Hepatocyte (in vitro differentiated cells): ENCODE measurements at regions not wholly inside any gene's neighbourhood (a gene's known extent, or its start where the extent isn't known, plus 50 kb on each side); places are given as distances from the start of the nearest gene placed in this dataset.
"Not testable (repeated sequence)": the region's sequence is repeated elsewhere in the genome, so short reads cannot be mapped to it uniquely, and the experiment has no call there.

ENCODE experiments used
- EZH2 ChIP-seq: fragments of 200-600 bp; sonication (generic); IDR thresholded peaks from 2 replicates; pipeline ENCODE4 v1.6.1; 2016; ENCODE audit warnings: antibody characterized with exemption, mild to moderate bottlenecking, borderline replicate concordance
- EZH2phosphoT487 ChIP-seq: fragments of 200-600 bp; sonication (generic); IDR thresholded peaks from one replicate; pipeline ENCODE4 v1.6.1; 2018; ENCODE audit warnings: antibody characterized with exemption, mild to moderate bottlenecking, low read depth, moderate library complexity; ENCODE audit not compliant: unreplicated experiment, severe bottlenecking
- TF ChIP-seq, protein P1 (sequence below): fragments of 200-600 bp; sonication (generic); IDR thresholded peaks from 2 replicates; pipeline ENCODE4 v1.5.1; 2016; ENCODE audit warnings: antibody characterized with exemption, mild to moderate bottlenecking; ENCODE audit not compliant: poor library complexity

DNA sequence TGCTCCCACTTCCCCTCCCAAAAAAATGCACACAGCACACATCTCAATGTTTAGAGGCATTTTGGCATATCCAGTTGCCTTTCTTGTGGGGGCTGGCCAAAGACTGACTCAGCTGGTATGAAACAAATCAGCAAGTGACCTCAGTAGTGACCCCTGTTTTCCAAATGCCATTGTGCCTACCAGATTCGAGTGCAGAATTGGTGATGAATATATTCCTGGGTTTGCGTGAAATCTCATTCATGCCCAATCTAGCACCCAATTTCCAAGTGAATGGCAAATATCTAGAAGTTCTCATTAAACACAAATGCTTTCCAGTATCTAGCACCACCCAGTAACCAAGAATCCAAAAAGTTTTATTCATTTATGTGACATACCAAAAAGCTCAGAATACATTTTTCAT, 83.6 kb downstream of the FOXD4L6 start:
- TF ChIP-seq, protein P1, sequence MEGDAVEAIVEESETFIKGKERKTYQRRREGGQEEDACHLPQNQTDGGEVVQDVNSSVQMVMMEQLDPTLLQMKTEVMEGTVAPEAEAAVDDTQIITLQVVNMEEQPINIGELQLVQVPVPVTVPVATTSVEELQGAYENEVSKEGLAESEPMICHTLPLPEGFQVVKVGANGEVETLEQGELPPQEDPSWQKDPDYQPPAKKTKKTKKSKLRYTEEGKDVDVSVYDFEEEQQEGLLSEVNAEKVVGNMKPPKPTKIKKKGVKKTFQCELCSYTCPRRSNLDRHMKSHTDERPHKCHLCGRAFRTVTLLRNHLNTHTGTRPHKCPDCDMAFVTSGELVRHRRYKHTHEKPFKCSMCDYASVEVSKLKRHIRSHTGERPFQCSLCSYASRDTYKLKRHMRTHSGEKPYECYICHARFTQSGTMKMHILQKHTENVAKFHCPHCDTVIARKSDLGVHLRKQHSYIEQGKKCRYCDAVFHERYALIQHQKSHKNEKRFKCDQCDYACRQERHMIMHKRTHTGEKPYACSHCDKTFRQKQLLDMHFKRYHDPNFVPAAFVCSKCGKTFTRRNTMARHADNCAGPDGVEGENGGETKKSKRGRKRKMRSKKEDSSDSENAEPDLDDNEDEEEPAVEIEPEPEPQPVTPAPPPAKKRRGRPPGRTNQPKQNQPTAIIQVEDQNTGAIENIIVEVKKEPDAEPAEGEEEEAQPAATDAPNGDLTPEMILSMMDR: not testable (repeated sequence)
- TF ChIP-seq EZH2phosphoT487, EZH2: not testable (repeated sequence)
